Sigmoid colon (tissue), 4 donors: ENCODE measurements at regions not wholly inside any gene's neighbourhood (a gene's known extent, or its start where the extent isn't known, plus 50 kb on each side); places are given as distances from the start of the nearest gene placed in this dataset.

Experiments
- CTCF ChIP-seq, 4 experiments: fragments of 450-650 bp in 3 of 4; fragments of 200-600 bp in 1 of 4; IDR thresholded peaks; one replicate each; pipeline ENCODE4 v1.5.1; 2016 to 2019; ENCODE audit warnings: antibody characterized with exemption in 4 of 4, mild to moderate bottlenecking in 3 of 4, moderate library complexity in 2 of 4
- EP300 ChIP-seq, 4 donors: sonication (generic); formaldehyde crosslinking; IDR thresholded peaks; one replicate each; pipeline ENCODE4 v1.6.1; 2017; ENCODE audit warnings: antibody characterized with exemption in 4 of 4
- POLR2A ChIP-seq, 2 donors: fragments of 450-650 bp; IDR thresholded peaks; one replicate each; pipeline ENCODE4 v1.6.1; 2016; ENCODE audit warnings: antibody characterized with exemption in 2 of 2, mild to moderate bottlenecking in 2 of 2, moderate library complexity in 2 of 2
- POLR2AphosphoS5 ChIP-seq, 4 donors: sonication (generic); formaldehyde crosslinking; IDR thresholded peaks; one replicate each; pipeline ENCODE4 v1.6.1; 2017; ENCODE audit warnings: antibody characterized with exemption in 4 of 4

DNA sequence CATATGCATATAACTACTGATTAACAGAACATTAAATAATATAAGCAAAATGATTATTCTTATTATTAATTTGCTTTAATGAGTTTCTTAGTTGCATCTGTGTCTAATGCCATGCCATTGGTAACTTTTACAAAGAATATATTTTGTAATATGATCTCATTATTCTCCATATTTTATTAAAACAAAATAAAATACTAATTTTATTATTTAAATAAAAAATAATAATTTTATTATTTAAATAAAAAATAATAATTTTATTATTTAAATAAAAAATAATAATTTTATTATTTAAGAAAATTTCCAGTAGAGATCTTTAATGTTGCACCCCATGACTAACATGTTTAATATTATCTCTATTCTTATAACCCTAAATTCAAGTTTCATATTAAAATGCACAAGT lies 771.1 kb downstream of the NR2F2 start:
- no peak for TF ChIP-seq CTCF (IDR thresholded peaks at IDR 0.05)
- no peak for TF ChIP-seq POLR2A (IDR thresholded peaks at IDR 0.05)
- TF ChIP-seq POLR2AphosphoS5 (IDR thresholded peaks at IDR 0.05) = no peak
- no peak for TF ChIP-seq EP300 (IDR thresholded peaks at IDR 0.05)
